ENCODE measurements at regions not wholly inside any gene's neighbourhood (a gene's known extent, or its start where the extent isn't known, plus 50 kb on each side); places are given as distances from the start of the nearest gene placed in this dataset.

DNA sequence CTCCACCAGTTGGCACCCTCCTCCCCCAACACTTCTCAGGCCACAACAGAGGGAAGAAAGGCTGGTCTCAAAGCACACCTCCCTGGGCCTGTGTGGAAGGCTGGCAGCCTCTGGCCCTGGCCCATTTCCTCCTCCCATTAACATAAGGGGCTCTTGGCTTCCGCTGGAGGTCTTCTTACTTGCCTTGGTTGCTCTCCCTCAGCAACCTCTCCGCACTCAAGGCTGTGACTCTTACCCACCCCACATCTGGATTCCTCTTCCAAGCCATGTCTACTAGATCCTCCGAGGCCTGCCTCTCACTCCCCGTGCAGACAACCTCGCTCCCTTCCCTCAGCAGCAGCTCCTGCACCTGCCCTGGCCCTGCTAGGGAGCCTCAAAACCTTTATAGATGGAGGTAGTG is 76.7 kb upstream of the PRNP start:
- TF ChIP-seq POLR2A (IDR thresholded peaks at IDR 0.05; ENCODE audit: low read depth, low read length) (no peak), POLR2AphosphoS5 (IDR thresholded peaks at IDR 0.05; ENCODE audit: low read depth, low read length) (no peak), SPI1 (IDR thresholded peaks at IDR 0.05; ENCODE audit: low read depth, low read length) (no peak)
